ENCODE measurements at regions not wholly inside any gene's neighbourhood (a gene's known extent, or its start where the extent isn't known, plus 50 kb on each side); places are given as distances from the start of the nearest gene placed in this dataset.

GRCh38 chr16:5634666-5635180 is 537.1 kb upstream of the EEF2KMT start:
- Mint-ChIP-seq H3K27ac (no peak overlapping the region), H3K27me3 (no peaks in the 10 kb centered on the region), H3K4me3 (no peak overlapping the region), H3K36me3 (ENCODE audit: low read depth) (no peaks in the 10 kb centered on the region), H3K4me1 (ENCODE audit: low read depth) (no peaks in the 10 kb centered on the region), H3K9me3 (no peaks in the 10 kb centered on the region)
- ChIA-PET CTCF (interaction anchor here (4.1 kb wide), 1 partner anchor 19 kb away, joined by 24 read pairs; no protein-coding TSS in a partner anchor), POLR2A (no interaction called here)
- no peak for TF ChIP-seq CTCF (IDR thresholded peaks at IDR 0.05)
- intact Hi-C loops (cut with micrococcal nuclease) = no loop called here
- DNase-seq = no peak
- no peak for ATAC-seq

- ChIA-PET POLR2A (no interaction called here), CTCF (interaction anchor here (1.0 to 4.1 kb wide), 4 partner anchors 15 to 395 kb away, joined by 3 to 24 read pairs (median 4); no protein-coding TSS in a partner anchor)
- ATAC-seq = no peak
- H3K9me3 Mint-ChIP-seq = no peaks in the 10 kb centered on the region
- H3K4me1 Mint-ChIP-seq (ENCODE audit: low read depth) = no peaks in the 10 kb centered on the region
- no peaks in the 10 kb centered on the region for H3K36me3 Mint-ChIP-seq (ENCODE audit: low read depth)
- DNase-seq = no peak
- no peaks in the 10 kb centered on the region for H3K27me3 Mint-ChIP-seq
- H3K27ac Mint-ChIP-seq = no peak overlapping the region
- no peak overlapping the region for H3K4me3 Mint-ChIP-seq
- peak; percentile 50 for TF ChIP-seq CTCF (IDR thresholded peaks at IDR 0.05)
- intact Hi-C loops (cut with micrococcal nuclease) = no loop called here
Measured at GRCh38 chr16:5633845-5634440, 536.3 kb upstream of the EEF2KMT start.

GRCh38 chr16:5622234-5622884 is 524.8 kb upstream of the EEF2KMT start:
- H3K36me3 Mint-ChIP-seq (ENCODE audit: low read depth) = no peaks in the 10 kb centered on the region
- no peak overlapping the region for H3K4me3 Mint-ChIP-seq
- intact Hi-C loops (cut with micrococcal nuclease) = no loop called here
- POLR2A ChIA-PET = no interaction called here
- no peaks in the 10 kb centered on the region for H3K4me1 Mint-ChIP-seq (ENCODE audit: low read depth)
- no peak for TF ChIP-seq CTCF (IDR thresholded peaks at IDR 0.05)
- H3K9me3 Mint-ChIP-seq = peaks cover 5% of the 10 kb centered on the region
- CTCF ChIA-PET = no interaction called here
- no peak for DNase-seq
- H3K27me3 Mint-ChIP-seq = peaks cover 10% of the 10 kb centered on the region
- ATAC-seq = no peak
- H3K27ac Mint-ChIP-seq = no peak overlapping the region

DNA sequence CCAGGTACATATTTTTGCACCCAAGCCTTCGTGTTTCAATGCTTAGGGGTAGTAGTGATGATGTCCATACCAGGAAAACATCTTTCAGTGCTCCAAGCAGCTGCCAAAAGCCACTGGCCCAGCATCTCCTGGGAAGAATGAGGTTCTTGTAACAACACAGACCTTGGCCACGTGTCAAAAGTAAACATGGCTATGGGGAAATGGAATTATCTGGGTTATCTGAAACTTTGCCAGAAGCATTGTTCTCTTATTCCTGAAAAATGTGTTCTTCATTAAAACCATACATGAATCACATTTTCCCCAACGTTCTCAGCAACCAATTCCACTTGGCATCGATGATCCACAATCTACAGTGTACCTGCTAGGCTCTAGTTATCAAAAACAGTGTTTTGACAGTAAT is 524.2 kb upstream of the EEF2KMT start:
- intact Hi-C loops (cut with micrococcal nuclease) = no loop called here
- ChIA-PET CTCF (no interaction called here), POLR2A (no interaction called here)
- Mint-ChIP-seq H3K4me3 (no peak overlapping the region), H3K9me3 (peaks cover 5% of the 10 kb centered on the region), H3K27me3 (peaks cover 16% of the 10 kb centered on the region), H3K27ac (no peak overlapping the region), H3K36me3 (ENCODE audit: low read depth) (no peaks in the 10 kb centered on the region), H3K4me1 (ENCODE audit: low read depth) (no peaks in the 10 kb centered on the region)
- DNase-seq = no peak
- no peak for ATAC-seq
- TF ChIP-seq CTCF (IDR thresholded peaks at IDR 0.05) = no peak

GRCh38 chr16:5619304-5619703 is 521.7 kb upstream of the EEF2KMT start:
- intact Hi-C loops (cut with micrococcal nuclease) = loop anchor here (10.0 kb wide), 1 partner anchor 115 kb away; no protein-coding TSS in a partner anchor
- ChIA-PET CTCF (interaction anchor here (1.2 kb wide), 1 partner anchor 14 kb away, joined by 3 read pairs; no protein-coding TSS in a partner anchor), POLR2A (no interaction called here)

More at GRCh38 chr16:5619304-5619703, 521.7 kb upstream of the EEF2KMT start:
- ATAC-seq (no peak), DNase-seq (no peak)
- H3K36me3 Mint-ChIP-seq (ENCODE audit: low read depth) = no peaks in the 10 kb centered on the region
- no peak overlapping the region for H3K27ac Mint-ChIP-seq
- no peak for TF ChIP-seq CTCF (IDR thresholded peaks at IDR 0.05)
- no peaks in the 10 kb centered on the region for H3K9me3 Mint-ChIP-seq
- no peak overlapping the region for H3K4me3 Mint-ChIP-seq
- peaks cover 24% of the 10 kb centered on the region for H3K27me3 Mint-ChIP-seq
- no peaks in the 10 kb centered on the region for H3K4me1 Mint-ChIP-seq (ENCODE audit: low read depth)

All from activated CD8-positive, alpha-beta T cell treated with anti-CD3 and anti-CD28 coated beads for 36 hours (primary cell).